ENCODE measurements at regions not wholly inside any gene's neighbourhood (a gene's known extent, or its start where the extent isn't known, plus 50 kb on each side); places are given as distances from the start of the nearest gene placed in this dataset.

DNA sequence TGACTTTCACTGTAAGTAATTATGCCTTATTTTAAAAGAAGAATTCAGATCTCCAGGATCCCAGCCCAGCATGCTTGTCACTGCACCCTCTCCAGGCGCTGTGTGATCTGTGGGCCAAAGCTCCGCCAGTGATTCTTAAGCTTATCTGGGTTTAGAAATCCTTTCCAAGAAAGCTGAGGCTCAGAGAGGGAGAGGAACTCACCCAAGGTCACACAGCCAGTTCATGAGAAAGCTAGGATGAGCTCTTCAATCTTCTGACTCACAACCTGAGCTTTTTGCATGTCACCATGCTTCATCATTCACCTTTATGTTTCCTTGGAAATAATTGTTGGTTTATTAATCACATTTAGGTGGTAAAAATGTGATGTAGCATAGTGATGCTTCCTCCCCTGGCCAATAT, 136.6 kb upstream of the HAND1 start:
- no peaks in the 10 kb centered on the region for H3K9me3 ChIP-seq (replicated peaks; ENCODE audit: control insufficient read depth, insufficient read depth, low read length)

DNA sequence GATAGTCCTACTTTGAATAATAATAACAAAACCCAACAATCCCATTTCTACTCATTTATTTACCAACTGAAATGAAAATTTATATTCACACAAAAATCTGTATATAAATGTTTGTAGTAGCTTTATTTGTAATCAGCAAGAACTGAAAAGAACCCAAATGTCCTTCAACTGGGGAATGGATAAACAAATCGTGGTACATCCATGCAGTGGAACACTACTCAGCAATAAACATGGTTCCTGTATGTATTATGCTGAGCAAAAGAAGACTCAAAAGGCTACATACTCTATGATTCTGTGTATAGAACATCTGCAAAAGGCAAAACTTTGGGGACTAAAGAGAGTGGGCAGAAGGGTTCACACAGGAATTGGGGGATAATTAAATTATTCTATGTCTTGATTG, 136.1 kb upstream of the HAND1 start:
- Histone ChIP-seq H3K27me3 (ENCODE audit: control insufficient read depth in 2 of 2, insufficient read depth in 2 of 2, low read length in 2 of 2) (peaks cover 27 to 31% of the 10 kb centered on the region in 2 experiments), H3K79me2 (ENCODE audit: control insufficient read depth, insufficient read depth, low read length) (no peaks in the 10 kb centered on the region), H3K9me3 (replicated peaks; ENCODE audit: control insufficient read depth, insufficient read depth, low read length) (no peaks in the 10 kb centered on the region), H3K36me3 (ENCODE audit: control insufficient read depth in 2 of 2, extremely low read depth in 1 of 2, insufficient read depth in 2 of 2, low read length in 2 of 2) (no peaks in the 10 kb centered on the region), H3K9ac (replicated peaks; ENCODE audit: extremely low read depth, insufficient read depth, low read length) (no peak overlapping the region), H3K4me3 (replicated peaks in 1 of 3; ENCODE audit: insufficient read depth in 1 of 3, low read depth in 1 of 3, low read length in 3 of 3) (no peak overlapping the region), H3K4me1 (ENCODE audit: control insufficient read depth, extremely low read depth, insufficient read depth, low read length) (peaks cover 4% of the 10 kb centered on the region), H3K9me1 (replicated peaks; ENCODE audit: control insufficient read depth, extremely low read depth, insufficient read depth, low read length) (no peaks in the 10 kb centered on the region), H4K20me1 (replicated peaks; ENCODE audit: control insufficient read depth, extremely low read depth, insufficient read depth, low read length) (no peaks in the 10 kb centered on the region), H3K4me2 (ENCODE audit: insufficient read depth, low read length) (no peak overlapping the region), H3K27ac (ENCODE audit: insufficient read depth, low read depth, low read length) (no peak overlapping the region), H2AFZ (ENCODE audit: low read depth, low read length) (no peak overlapping the region)
- TF ChIP-seq EZH2 (IDR thresholded peaks at IDR 0.05; ENCODE audit: borderline replicate concordance, low read depth, low read length, severe bottlenecking): no peak
- TF ChIP-seq POLR2A (IDR thresholded peaks at IDR 0.05; ENCODE audit: low read depth, low read length): no peak
- TF ChIP-seq GATA2 (IDR thresholded peaks at IDR 0.05; ENCODE audit: insufficient read depth, insufficient read length, low read depth, low read length): no peak
- FAIRE-seq: no peak
- intact Hi-C loops (cut with micrococcal nuclease): no loop called here
- ChIA-PET CTCF (interaction anchor here (1.4 to 2.5 kb wide), 3 partner anchors 94 to 542 kb away, joined by 3 to 6 read pairs (median 4); no protein-coding TSS in a partner anchor), POLR2A (no interaction called here)
- dilution Hi-C loops (cut with MboI; ENCODE audit: extremely low pct_ligation_motif_present, low sequenced_read_pairs): no loop called here
- DNase-seq (ENCODE audit: low read depth, low spot score): no peak
- no TSS peak for BruUV-seq (replicated peaks)

More for the DNA sequence above, 136.6 kb upstream of the HAND1 start:
- Histone ChIP-seq H3K79me2 (ENCODE audit: control insufficient read depth, insufficient read depth, low read length) (no peaks in the 10 kb centered on the region), H4K20me1 (replicated peaks; ENCODE audit: control insufficient read depth, extremely low read depth, insufficient read depth, low read length) (no peaks in the 10 kb centered on the region), H3K36me3 (ENCODE audit: control insufficient read depth in 2 of 2, extremely low read depth in 1 of 2, insufficient read depth in 2 of 2, low read length in 2 of 2) (no peaks in the 10 kb centered on the region), H2AFZ (ENCODE audit: low read depth, low read length) (no peak overlapping the region), H3K9me1 (replicated peaks; ENCODE audit: control insufficient read depth, extremely low read depth, insufficient read depth, low read length) (no peaks in the 10 kb centered on the region), H3K27me3 (ENCODE audit: control insufficient read depth in 2 of 2, insufficient read depth in 2 of 2, low read length in 2 of 2) (peaks cover 23 to 28% of the 10 kb centered on the region in 2 experiments), H3K4me2 (ENCODE audit: insufficient read depth, low read length) (no peak overlapping the region), H3K4me1 (ENCODE audit: control insufficient read depth, extremely low read depth, insufficient read depth, low read length) (peaks cover 4% of the 10 kb centered on the region), H3K27ac (ENCODE audit: insufficient read depth, low read depth, low read length) (no peak overlapping the region), H3K9ac (replicated peaks; ENCODE audit: extremely low read depth, insufficient read depth, low read length) (no peak overlapping the region), H3K4me3 (replicated peaks in 1 of 3; ENCODE audit: insufficient read depth in 1 of 3, low read depth in 1 of 3, low read length in 3 of 3) (no peak overlapping the region)
- ChIA-PET POLR2A (no interaction called here), CTCF (interaction anchor here (1.4 to 2.5 kb wide), 3 partner anchors 94 to 542 kb away, joined by 3 to 6 read pairs (median 4); no protein-coding TSS in a partner anchor)
- intact Hi-C loops (cut with micrococcal nuclease): no loop called here
- FAIRE-seq: no peak
- TF ChIP-seq GATA2 (IDR thresholded peaks at IDR 0.05; ENCODE audit: insufficient read depth, insufficient read length, low read depth, low read length) (no peak), JUN (IDR thresholded peaks at IDR 0.05; ENCODE audit: borderline replicate concordance, insufficient read depth, insufficient read length, low read depth) (no peak)
- no TSS peak for BruUV-seq (replicated peaks)
- dilution Hi-C loops (cut with MboI; ENCODE audit: extremely low pct_ligation_motif_present, low sequenced_read_pairs): no loop called here
- no peak for DNase-seq (ENCODE audit: low read depth, low spot score)

Measured in endothelial cell of umbilical vein (primary cell).